NT2/D1 (cell line): ENCODE measurements at regions not wholly inside any gene's neighbourhood (a gene's known extent, or its start where the extent isn't known, plus 50 kb on each side); places are given as distances from the start of the nearest gene placed in this dataset.

ENCODE experiments used
- YY1 ChIP-seq: IDR thresholded peaks from 2 replicates; pipeline ENCODE4 v1.6.1; 2011; ENCODE audit not compliant: insufficient read length, insufficient read depth
- ZNF274 ChIP-seq: IDR thresholded peaks from 2 replicates; pipeline ENCODE4 v1.6.1; 2011; ENCODE audit warnings: mild to moderate bottlenecking, low read depth, low read length

- TF ChIP-seq ZNF274 (no peak), YY1 (no peak)
Observed at GRCh38 chrX:22686138-22686541, 313.6 kb upstream of the DDX53 start.
